Gastroesophageal sphincter (tissue), 3 donors: ENCODE measurements at regions not wholly inside any gene's neighbourhood (a gene's known extent, or its start where the extent isn't known, plus 50 kb on each side); places are given as distances from the start of the nearest gene placed in this dataset.

Experiments used
- EP300 ChIP-seq: sonication (generic); formaldehyde crosslinking; IDR thresholded peaks from one replicate; pipeline ENCODE4 v1.6.1; 2017; ENCODE audit warnings: antibody characterized with exemption, mild to moderate bottlenecking
- POLR2A ChIP-seq, 2 donors: fragments of 450-650 bp; IDR thresholded peaks; one replicate each; pipeline ENCODE4 v1.6.1; 2017; ENCODE audit warnings: antibody characterized with exemption in 2 of 2, mild to moderate bottlenecking in 2 of 2, moderate library complexity in 1 of 2
- POLR2AphosphoS5 ChIP-seq: sonication (generic); formaldehyde crosslinking; IDR thresholded peaks from one replicate; pipeline ENCODE4 v1.6.1; 2017; ENCODE audit warnings: antibody characterized with exemption
- TF ChIP-seq, protein P1 (sequence below), 4 experiments: fragments of 200-600 bp in 2 of 4; fragments of 450-650 bp in 2 of 4; sonication (generic) in 1 of 4; IDR thresholded peaks; one replicate each; pipeline ENCODE4 v1.5.1; 2017 to 2019; ENCODE audit warnings: antibody characterized with exemption in 4 of 4, mild to moderate bottlenecking in 2 of 4, moderate library complexity in 2 of 4

DNA sequence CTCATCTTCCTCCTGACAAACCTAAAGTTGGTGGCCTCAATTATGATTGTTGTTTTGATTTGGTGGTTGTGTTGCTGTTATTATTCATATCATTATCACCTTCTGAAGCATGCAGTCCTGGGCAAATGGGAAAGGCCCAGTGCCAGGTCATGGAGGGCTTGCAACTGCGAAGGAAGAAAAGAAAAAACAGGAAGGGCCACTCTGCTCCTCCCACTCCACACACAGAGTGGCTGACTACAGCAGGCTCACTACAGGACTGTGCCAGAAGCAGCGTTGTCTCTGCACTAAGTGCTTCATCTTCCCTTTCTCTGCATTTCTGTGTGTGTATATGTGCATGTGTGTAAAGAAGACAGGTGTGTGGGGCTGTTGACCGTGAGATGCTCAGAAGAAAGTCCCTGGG lies 231.9 kb downstream of the ANKRD30B start:
- no peak for TF ChIP-seq POLR2A (IDR thresholded peaks at IDR 0.05)
- TF ChIP-seq, protein P1, sequence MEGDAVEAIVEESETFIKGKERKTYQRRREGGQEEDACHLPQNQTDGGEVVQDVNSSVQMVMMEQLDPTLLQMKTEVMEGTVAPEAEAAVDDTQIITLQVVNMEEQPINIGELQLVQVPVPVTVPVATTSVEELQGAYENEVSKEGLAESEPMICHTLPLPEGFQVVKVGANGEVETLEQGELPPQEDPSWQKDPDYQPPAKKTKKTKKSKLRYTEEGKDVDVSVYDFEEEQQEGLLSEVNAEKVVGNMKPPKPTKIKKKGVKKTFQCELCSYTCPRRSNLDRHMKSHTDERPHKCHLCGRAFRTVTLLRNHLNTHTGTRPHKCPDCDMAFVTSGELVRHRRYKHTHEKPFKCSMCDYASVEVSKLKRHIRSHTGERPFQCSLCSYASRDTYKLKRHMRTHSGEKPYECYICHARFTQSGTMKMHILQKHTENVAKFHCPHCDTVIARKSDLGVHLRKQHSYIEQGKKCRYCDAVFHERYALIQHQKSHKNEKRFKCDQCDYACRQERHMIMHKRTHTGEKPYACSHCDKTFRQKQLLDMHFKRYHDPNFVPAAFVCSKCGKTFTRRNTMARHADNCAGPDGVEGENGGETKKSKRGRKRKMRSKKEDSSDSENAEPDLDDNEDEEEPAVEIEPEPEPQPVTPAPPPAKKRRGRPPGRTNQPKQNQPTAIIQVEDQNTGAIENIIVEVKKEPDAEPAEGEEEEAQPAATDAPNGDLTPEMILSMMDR (IDR thresholded peaks at IDR 0.05), result no peak
- no peak for TF ChIP-seq POLR2AphosphoS5
- no peak for TF ChIP-seq EP300
